ENCODE measurements at regions not wholly inside any gene's neighbourhood (a gene's known extent, or its start where the extent isn't known, plus 50 kb on each side); places are given as distances from the start of the nearest gene placed in this dataset.

GRCh38 chr4:181690498-181690897 is 552.7 kb upstream of the TENM3 start:
- DNase-seq, result no peak

- DNase-seq, result no peak
These were observed 550.2 kb upstream of the TENM3 start for GRCh38 chr4:181692965-181693364.

GRCh38 chr4:181693517-181693916 is 549.7 kb upstream of the TENM3 start:
- DNase-seq, result no peak

GRCh38 chr4:181698221-181698620 is 545.0 kb upstream of the TENM3 start:
- no peak for DNase-seq

GRCh38 chr4:181701214-181701613 is 542.0 kb upstream of the TENM3 start:
- DNase-seq, result no peak

GRCh38 chr4:181701894-181702293 is 541.3 kb upstream of the TENM3 start:
- no peak for DNase-seq

- DNase-seq, result no peak
These were observed 540.2 kb upstream of the TENM3 start for GRCh38 chr4:181702864-181703495.

- no peak for DNase-seq
These were observed 533.1 kb upstream of the TENM3 start for GRCh38 chr4:181710143-181710542.

GRCh38 chr4:181711387-181711786 is 531.8 kb upstream of the TENM3 start:
- DNase-seq, result no peak

GRCh38 chr4:181728305-181728966 is 514.8 kb upstream of the TENM3 start:
- no peak for DNase-seq

GRCh38 chr4:181731900-181732299 is 511.3 kb upstream of the TENM3 start:
- DNase-seq, result no peak

- no peak for DNase-seq
These were observed 505.5 kb upstream of the TENM3 start for GRCh38 chr4:181737744-181738143.

- no peak for DNase-seq
These were observed 504.2 kb upstream of the TENM3 start for GRCh38 chr4:181739031-181739430.

GRCh38 chr4:181741513-181741912 is 501.7 kb upstream of the TENM3 start:
- DNase-seq, result no peak

GRCh38 chr4:181745933-181746625 is 497.1 kb upstream of the TENM3 start:
- DNase-seq, result no peak

GRCh38 chr4:181748581-181748980 is 494.6 kb upstream of the TENM3 start:
- DNase-seq, result no peak

GRCh38 chr4:181752516-181752915 is 490.7 kb upstream of the TENM3 start:
- no peak for DNase-seq

- DNase-seq, result no peak
These were observed 490.0 kb upstream of the TENM3 start for GRCh38 chr4:181753207-181753606.

GRCh38 chr4:181755846-181756245 is 487.4 kb upstream of the TENM3 start:
- no peak for DNase-seq

GRCh38 chr4:181756451-181757095 is 486.6 kb upstream of the TENM3 start:
- DNase-seq, result no peak

- no peak for DNase-seq
These were observed 486.1 kb upstream of the TENM3 start for GRCh38 chr4:181757098-181757497.

- DNase-seq, result no peak
These were observed 485.1 kb upstream of the TENM3 start for GRCh38 chr4:181757910-181758660.

GRCh38 chr4:181760560-181760959 is 482.6 kb upstream of the TENM3 start:
- DNase-seq, result no peak

Data from stimulated activated CD4-positive, alpha-beta T cell treated with anti-CD3 and anti-CD28 coated beads, Interleukin-12 subunit alpha, Interleukin-12 subunit beta, amount 100 ng/mL, for 4 hours (primary cell).